H9 (cell line): ENCODE measurements at regions not wholly inside any gene's neighbourhood (a gene's known extent, or its start where the extent isn't known, plus 50 kb on each side); places are given as distances from the start of the nearest gene placed in this dataset.

Source experiments
- DNase-seq: peaks from one replicate; pipeline ENCODE4 v3.0.0-alpha.2; 2017
- H2AFZ ChIP-seq: one replicate; pipeline ENCODE4 v1.6.1; 2013; ENCODE audit warnings: mild to moderate bottlenecking, low read length, control low read depth, moderate library complexity
- H2AK5ac ChIP-seq: 2 replicates; pipeline ENCODE4 v1.6.1; 2013; ENCODE audit warnings: low read length, control low read depth, mixed read lengths; ENCODE audit not compliant: insufficient read length
- H2BK120ac ChIP-seq: one replicate; pipeline ENCODE4 v1.6.1; 2013; ENCODE audit warnings: low read depth, mild to moderate bottlenecking, low read length, control low read depth, inconsistent platforms; ENCODE audit not compliant: poor library complexity, severe bottlenecking
- H2BK12ac ChIP-seq: 2 replicates; pipeline ENCODE4 v1.6.1; 2013; ENCODE audit warnings: low read length, control low read depth, mixed read lengths, low read depth; ENCODE audit not compliant: insufficient read length
- H2BK15ac ChIP-seq: 2 replicates; pipeline ENCODE4 v1.6.1; 2013; ENCODE audit warnings: low read depth, low read length, control low read depth
- H2BK20ac ChIP-seq: one replicate; pipeline ENCODE4 v1.6.1; 2013; ENCODE audit warnings: low read depth, mild to moderate bottlenecking, low read length, control low read depth, inconsistent platforms; ENCODE audit not compliant: poor library complexity, severe bottlenecking
- H2BK5ac ChIP-seq: 2 replicates; pipeline ENCODE4 v1.6.1; 2013; ENCODE audit warnings: low read length, control low read depth, mixed read lengths; ENCODE audit not compliant: insufficient read length
- H3K14ac ChIP-seq: 2 replicates; pipeline ENCODE4 v1.6.1; 2013; ENCODE audit warnings: low read length, control low read depth; ENCODE audit not compliant: insufficient read depth
- H3K18ac ChIP-seq: 2 replicates; pipeline ENCODE4 v1.6.1; 2013; ENCODE audit warnings: low read depth, mild to moderate bottlenecking, mixed read lengths, low read length, control low read depth; ENCODE audit not compliant: insufficient read length
- H3K23ac ChIP-seq: 2 replicates; pipeline ENCODE4 v1.6.1; 2013; ENCODE audit warnings: low read length, control low read depth, mixed read lengths, low read depth; ENCODE audit not compliant: insufficient read length
- H3K23me2 ChIP-seq: 2 replicates; pipeline ENCODE4 v1.6.1; 2013; ENCODE audit warnings: low read depth, mild to moderate bottlenecking, mixed read lengths, low read length, control low read depth; ENCODE audit not compliant: insufficient read length, poor library complexity, severe bottlenecking
- H3K27ac ChIP-seq: 2 replicates; pipeline ENCODE4 v1.5.1; 2013; ENCODE audit warnings: low read length, control low read depth, mixed read lengths, low read depth; ENCODE audit not compliant: insufficient read length
- H3K27me3 ChIP-seq: 2 replicates; pipeline ENCODE4 v1.6.1; 2013; ENCODE audit warnings: low read length, control low read depth, inconsistent platforms; ENCODE audit not compliant: insufficient read depth
- H3K4ac ChIP-seq: 2 replicates; pipeline ENCODE4 v1.6.1; 2013; ENCODE audit warnings: low read depth, mild to moderate bottlenecking, control low read depth, inconsistent platforms, low read length, moderate library complexity
- H3K4me1 ChIP-seq: 2 replicates; pipeline ENCODE4 v1.6.1; 2013; ENCODE audit warnings: low read length, control low read depth, inconsistent platforms; ENCODE audit not compliant: insufficient read depth
- H3K4me2 ChIP-seq: 2 replicates; pipeline ENCODE4 v1.6.1; 2013; ENCODE audit warnings: low read length, control low read depth, mixed read lengths; ENCODE audit not compliant: insufficient read length, insufficient read depth
- H3K56ac ChIP-seq: 2 replicates; pipeline ENCODE4 v1.6.1; 2013; ENCODE audit warnings: low read depth, mild to moderate bottlenecking, mixed read lengths, low read length, control low read depth; ENCODE audit not compliant: insufficient read length
- H3K79me1 ChIP-seq: 2 replicates; pipeline ENCODE4 v1.6.1; 2013; ENCODE audit warnings: low read depth, mild to moderate bottlenecking, moderate library complexity, low read length, control low read depth, inconsistent platforms; ENCODE audit not compliant: insufficient read depth, poor library complexity, severe bottlenecking
- H3K79me2 ChIP-seq: 2 replicates; pipeline ENCODE4 v1.6.1; 2013; ENCODE audit warnings: low read length, control low read depth, inconsistent platforms; ENCODE audit not compliant: insufficient read depth
- H3K9ac ChIP-seq: 2 replicates; pipeline ENCODE4 v1.6.1; 2013; ENCODE audit warnings: low read length, control low read depth, mixed read lengths; ENCODE audit not compliant: insufficient read length; ENCODE audit errors: extremely low read depth
- H3K9me3 ChIP-seq: one replicate; pipeline ENCODE4 v1.6.1; 2013; ENCODE audit warnings: low read depth, low read length, inconsistent platforms; ENCODE audit not compliant: control insufficient read depth
- H3T11ph ChIP-seq: one replicate; pipeline ENCODE4 v1.6.1; 2013; ENCODE audit warnings: mild to moderate bottlenecking, low read length, control low read depth, inconsistent platforms
- H4K20me1 ChIP-seq: one replicate; pipeline ENCODE4 v1.6.1; 2013; ENCODE audit not compliant: control insufficient read depth, insufficient read length, insufficient read depth
- H4K5ac ChIP-seq: 2 replicates; pipeline ENCODE4 v1.6.1; 2013; ENCODE audit warnings: low read depth, mild to moderate bottlenecking, mixed read lengths, low read length, control low read depth; ENCODE audit not compliant: insufficient read length
- H4K8ac ChIP-seq: replicated peaks from 2 replicates; pipeline ENCODE4 v1.6.1; 2013; ENCODE audit warnings: low read length, control low read depth, mixed read lengths, low read depth; ENCODE audit not compliant: insufficient read length
- H4K91ac ChIP-seq: 2 replicates; pipeline ENCODE4 v1.6.1; 2013; ENCODE audit warnings: low read depth, mild to moderate bottlenecking, moderate library complexity, mixed read lengths, low read length, control low read depth; ENCODE audit not compliant: insufficient read length
- H3K27ac Mint-ChIP-seq, 3 experiments: 2 replicates in 2 of 3; 3 replicates in 1 of 3; pipeline ENCODE4 v1.8.0; 2020 to 2021; ENCODE audit warnings: mixed read lengths in 3 of 3, mild to moderate bottlenecking in 1 of 3, moderate library complexity in 1 of 3
- H3K27me3 Mint-ChIP-seq: 2 replicates; pipeline ENCODE4 v1.8.0; 2021; ENCODE audit warnings: low read depth, mild to moderate bottlenecking, moderate library complexity, mixed read lengths
- H3K36me3 Mint-ChIP-seq, 3 experiments: 2 replicates in 2 of 3; 3 replicates in 1 of 3; pipeline ENCODE4 v1.8.0; 2020 to 2021; ENCODE audit warnings: low read depth in 3 of 3, mixed read lengths in 3 of 3; ENCODE audit not compliant: insufficient read depth in 1 of 3
- H3K4me1 Mint-ChIP-seq, 2 experiments: 2 replicates each; pipeline ENCODE4 v1.8.0; 2020; ENCODE audit warnings: mixed read lengths in 2 of 2
- H3K4me3 Mint-ChIP-seq, 2 experiments: 2 replicates in 1 of 2; 3 replicates in 1 of 2; pipeline ENCODE4 v1.8.0; 2020 to 2021; ENCODE audit warnings: mild to moderate bottlenecking in 2 of 2, mixed read lengths in 2 of 2, moderate library complexity in 1 of 2
- H3K9me3 Mint-ChIP-seq, 2 experiments: 2 replicates in 1 of 2; 3 replicates in 1 of 2; pipeline ENCODE4 v1.8.0; 2020; ENCODE audit warnings: mild to moderate bottlenecking in 2 of 2, mixed read lengths in 2 of 2, moderate library complexity in 1 of 2
- TF ChIP-seq, protein P1 (sequence below): fragments of 200-600 bp; sonication (generic); conservative IDR thresholded peaks from 3 replicates; pipeline ENCODE4 v1.8.0; 2021; ENCODE audit warnings: antibody characterized with exemption, mild to moderate bottlenecking

DNA sequence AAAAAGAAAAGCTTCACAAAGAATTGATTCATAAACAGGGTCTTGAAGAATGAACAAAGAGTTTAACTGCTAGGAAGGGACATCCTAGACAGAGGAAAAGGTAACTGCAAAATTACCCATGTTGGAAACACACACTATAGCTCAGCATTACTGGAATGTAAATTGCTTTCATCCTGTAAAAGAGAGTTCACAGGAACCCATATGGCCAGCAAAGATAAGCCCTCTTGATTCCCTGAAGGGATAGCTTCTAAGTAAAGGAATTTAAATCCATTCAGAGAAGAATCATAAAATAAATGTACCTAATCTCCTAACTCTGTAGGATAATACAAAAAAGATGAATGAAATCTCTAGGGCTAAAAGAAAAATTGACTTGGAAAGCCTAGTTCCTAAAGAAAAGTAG is 107.1 kb upstream of the INTU start:
- no peak overlapping the region for H2BK20ac ChIP-seq
- H2AFZ ChIP-seq = no peak overlapping the region
- H2BK15ac ChIP-seq = no peak overlapping the region
- TF ChIP-seq, protein P1, sequence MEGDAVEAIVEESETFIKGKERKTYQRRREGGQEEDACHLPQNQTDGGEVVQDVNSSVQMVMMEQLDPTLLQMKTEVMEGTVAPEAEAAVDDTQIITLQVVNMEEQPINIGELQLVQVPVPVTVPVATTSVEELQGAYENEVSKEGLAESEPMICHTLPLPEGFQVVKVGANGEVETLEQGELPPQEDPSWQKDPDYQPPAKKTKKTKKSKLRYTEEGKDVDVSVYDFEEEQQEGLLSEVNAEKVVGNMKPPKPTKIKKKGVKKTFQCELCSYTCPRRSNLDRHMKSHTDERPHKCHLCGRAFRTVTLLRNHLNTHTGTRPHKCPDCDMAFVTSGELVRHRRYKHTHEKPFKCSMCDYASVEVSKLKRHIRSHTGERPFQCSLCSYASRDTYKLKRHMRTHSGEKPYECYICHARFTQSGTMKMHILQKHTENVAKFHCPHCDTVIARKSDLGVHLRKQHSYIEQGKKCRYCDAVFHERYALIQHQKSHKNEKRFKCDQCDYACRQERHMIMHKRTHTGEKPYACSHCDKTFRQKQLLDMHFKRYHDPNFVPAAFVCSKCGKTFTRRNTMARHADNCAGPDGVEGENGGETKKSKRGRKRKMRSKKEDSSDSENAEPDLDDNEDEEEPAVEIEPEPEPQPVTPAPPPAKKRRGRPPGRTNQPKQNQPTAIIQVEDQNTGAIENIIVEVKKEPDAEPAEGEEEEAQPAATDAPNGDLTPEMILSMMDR = no peak
- H4K91ac ChIP-seq = no peak overlapping the region
- no peaks in the 10 kb centered on the region for H3K4me1 ChIP-seq
- no peak overlapping the region for H3K14ac ChIP-seq
- no peaks in the 10 kb centered on the region for H3K79me2 ChIP-seq
- no peak overlapping the region for H3K4ac ChIP-seq
- no peaks in the 10 kb centered on the region for H3K79me1 ChIP-seq
- H3T11ph ChIP-seq = no peak overlapping the region
- peaks cover 3 to 4% of the 10 kb centered on the region in 2 experiments; a peak in 3 of 5 replicates for H3K9me3 Mint-ChIP-seq
- H3K9ac ChIP-seq = no peak overlapping the region
- H3K23ac ChIP-seq = no peak overlapping the region
- no peak overlapping the region for H2BK12ac ChIP-seq
- no peak overlapping the region for H2BK5ac ChIP-seq
- H4K5ac ChIP-seq = no peak overlapping the region
- no peak overlapping the region for H3K4me2 ChIP-seq
- peaks cover 3 to 6% (median 5%) of the 10 kb centered on the region in 3 experiments; a peak in 6 of 7 replicates for H3K36me3 Mint-ChIP-seq
- no peaks in the 10 kb centered on the region for H3K27me3 Mint-ChIP-seq
- no peak overlapping the region for H2AK5ac ChIP-seq
- H3K9me3 ChIP-seq = no peaks in the 10 kb centered on the region
- no peak overlapping the region for H2BK120ac ChIP-seq
- peaks cover 4 to 7% of the 10 kb centered on the region in 2 experiments for H3K4me1 Mint-ChIP-seq
- no peak overlapping the region for H3K27ac Mint-ChIP-seq
- H4K8ac ChIP-seq = no peak overlapping the region
- H3K27me3 ChIP-seq = no peaks in the 10 kb centered on the region
- no peak overlapping the region for H3K18ac ChIP-seq
- H3K56ac ChIP-seq = no peak overlapping the region
- H3K4me3 Mint-ChIP-seq = no peak overlapping the region
- DNase-seq = no peak
- no peaks in the 10 kb centered on the region for H4K20me1 ChIP-seq
- H3K23me2 ChIP-seq = no peaks in the 10 kb centered on the region
- H3K27ac ChIP-seq = no peak overlapping the region
